GF-D8 (cell line): ENCODE measurements at regions not wholly inside any gene's neighbourhood (a gene's known extent, or its start where the extent isn't known, plus 50 kb on each side); places are given as distances from the start of the nearest gene placed in this dataset.
"Not testable (repeated sequence)": the region's sequence is repeated elsewhere in the genome, so short reads cannot be mapped to it uniquely, and the experiment has no call there.

Experiments used
- DNase-seq: peaks from one replicate; lab custom pipeline; 2025; lab: John Stamatoyannopoulos, UW

GRCh38 chr3:162719684-162720341 is 1223.2 kb downstream of the OTOL1 start:
- DNase-seq = no peak

DNA sequence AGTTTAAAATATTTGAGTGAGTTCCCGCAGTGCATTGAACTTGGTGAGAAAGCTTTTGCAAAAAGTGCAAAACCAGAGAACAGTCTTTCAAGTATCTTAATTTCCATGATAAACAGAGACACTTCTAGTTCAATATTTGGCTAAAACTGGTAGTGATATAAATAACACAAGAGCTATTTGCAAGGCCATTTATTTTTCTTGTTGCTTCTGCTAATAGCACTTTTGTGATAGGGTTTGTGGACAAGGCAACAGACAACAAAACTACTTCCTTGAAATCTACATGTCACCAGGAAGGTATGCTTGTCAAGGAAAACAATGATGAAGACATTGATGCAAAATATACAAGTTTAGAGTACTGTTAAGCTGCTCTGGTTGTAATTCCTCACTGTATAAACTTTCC is 1225.1 kb downstream of the OTOL1 start:
- DNase-seq = no peak

GRCh38 chr3:162722337-162722736 is 1225.7 kb downstream of the OTOL1 start:
- no peak for DNase-seq

DNA sequence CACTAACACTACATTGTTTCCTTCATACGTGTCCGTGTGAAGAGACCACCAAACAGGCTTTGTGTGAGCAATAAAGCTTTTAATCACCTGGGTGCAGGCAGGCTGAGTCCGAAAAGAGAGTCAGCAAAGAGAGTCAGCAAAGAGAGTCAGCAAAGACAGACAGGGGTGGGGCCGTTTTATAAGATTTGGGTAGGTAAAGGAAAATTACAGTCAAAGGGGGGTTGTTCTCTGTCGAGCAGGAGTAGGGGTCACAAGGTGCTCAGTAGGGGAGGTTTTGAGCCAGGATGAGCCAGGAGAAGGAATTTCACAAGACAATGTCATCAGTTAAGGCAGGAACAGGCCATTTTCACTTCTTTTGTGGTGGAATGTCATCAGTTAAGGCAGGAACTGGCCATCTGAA is 1226.2 kb downstream of the OTOL1 start:
- DNase-seq = not testable (repeated sequence)

DNA sequence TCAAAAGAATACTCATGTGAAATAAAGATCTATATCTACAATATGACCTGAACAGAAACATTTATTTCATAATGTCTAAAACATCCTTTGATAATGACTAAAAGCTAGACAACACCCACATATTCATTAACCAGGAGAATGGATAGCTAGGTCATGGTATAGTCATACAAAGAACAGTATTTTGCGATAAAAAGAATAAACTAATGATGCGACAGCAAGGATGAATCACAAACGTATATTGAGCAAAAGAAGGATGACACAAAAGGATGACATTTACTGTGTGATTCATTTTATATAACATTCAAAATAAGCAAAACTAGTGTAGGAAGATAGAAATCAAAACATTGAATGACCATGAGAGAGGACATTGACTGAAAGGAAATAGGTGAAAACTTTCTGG is 1233.1 kb downstream of the OTOL1 start:
- DNase-seq = no peak

- DNase-seq = peak; percentile 37
Measured at GRCh38 chr3:162731961-162732360, 1235.4 kb downstream of the OTOL1 start.

DNA sequence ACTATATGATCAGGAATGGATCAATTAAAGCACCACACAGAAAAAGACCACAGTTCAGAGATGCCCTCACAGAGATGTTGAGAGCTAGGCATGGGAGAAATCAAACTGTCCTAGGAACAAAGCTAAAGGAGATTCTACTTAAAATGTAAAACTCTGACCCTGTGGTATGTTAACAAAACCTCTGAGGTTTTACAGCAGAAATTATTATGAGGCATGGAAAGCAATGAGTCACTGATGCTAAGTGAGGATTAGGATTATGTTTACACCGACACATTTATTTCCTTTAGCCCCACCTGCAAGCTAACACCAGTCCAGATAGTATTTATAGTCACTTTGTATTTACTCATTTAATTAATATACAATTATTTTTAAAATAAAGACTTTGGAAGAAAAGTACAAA is 1242.2 kb downstream of the OTOL1 start:
- DNase-seq = no peak

DNA sequence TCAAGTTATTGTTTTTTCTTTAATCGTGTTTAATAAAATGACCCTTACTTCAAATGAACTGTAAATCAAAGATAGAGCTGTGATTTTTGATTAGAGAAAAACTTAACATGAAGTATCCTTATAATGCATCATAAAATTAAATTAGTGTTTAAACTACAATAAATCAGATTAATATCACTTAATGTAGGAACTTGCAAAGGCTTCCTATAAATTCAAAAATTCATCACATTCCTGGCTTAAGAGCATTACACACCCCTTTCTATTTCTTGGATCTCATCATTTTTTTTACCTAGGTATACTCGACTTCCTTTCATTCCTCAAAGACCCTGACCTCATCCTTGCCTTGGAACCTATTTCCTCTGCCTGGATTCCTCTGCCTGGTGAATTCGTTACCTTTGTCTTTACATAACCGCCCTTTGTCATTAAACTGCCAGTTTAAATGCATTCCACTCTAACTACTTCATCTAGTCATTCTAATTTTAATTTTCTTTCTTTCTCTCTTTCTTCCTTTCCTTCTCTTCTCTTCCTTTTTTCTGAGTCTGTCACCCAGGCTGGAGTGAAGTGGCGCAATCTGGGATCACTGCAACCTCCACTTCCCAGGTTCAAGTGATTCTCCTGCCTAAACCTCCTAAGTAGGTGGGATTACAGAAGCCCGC is 1244.5 kb downstream of the OTOL1 start:
- DNase-seq = no peak

GRCh38 chr3:162742159-162742717 is 1245.6 kb downstream of the OTOL1 start:
- no peak for DNase-seq

DNA sequence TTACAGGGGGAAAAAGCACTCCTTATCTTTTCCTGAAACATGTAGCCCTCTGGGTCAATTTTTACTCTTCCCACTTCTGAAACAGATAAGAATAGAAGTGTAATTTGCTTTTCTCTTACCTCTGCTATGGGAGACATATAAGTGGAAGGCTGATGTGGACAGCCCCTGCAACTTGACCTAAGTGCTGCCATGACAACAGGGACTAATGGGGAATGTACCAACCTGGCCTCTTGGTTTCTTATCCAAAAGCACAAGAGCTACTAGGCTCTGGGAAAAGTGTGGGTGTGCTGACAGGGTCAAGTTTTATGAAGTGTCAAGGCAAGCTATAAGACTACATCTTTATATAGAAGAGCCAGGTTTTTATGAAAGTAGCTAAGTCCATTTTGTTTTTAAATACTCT is 1246.5 kb downstream of the OTOL1 start:
- DNase-seq = no peak

GRCh38 chr3:162760789-162761188 is 1264.2 kb downstream of the OTOL1 start:
- DNase-seq = no peak

- DNase-seq = no peak
Measured at GRCh38 chr3:162764051-162764807, 1267.6 kb downstream of the OTOL1 start.

- no peak for DNase-seq
Measured at GRCh38 chr3:162764808-162765071, 1268.1 kb downstream of the OTOL1 start.

- DNase-seq = no peak
Measured at GRCh38 chr3:162765524-162765923, 1268.9 kb downstream of the OTOL1 start.

DNA sequence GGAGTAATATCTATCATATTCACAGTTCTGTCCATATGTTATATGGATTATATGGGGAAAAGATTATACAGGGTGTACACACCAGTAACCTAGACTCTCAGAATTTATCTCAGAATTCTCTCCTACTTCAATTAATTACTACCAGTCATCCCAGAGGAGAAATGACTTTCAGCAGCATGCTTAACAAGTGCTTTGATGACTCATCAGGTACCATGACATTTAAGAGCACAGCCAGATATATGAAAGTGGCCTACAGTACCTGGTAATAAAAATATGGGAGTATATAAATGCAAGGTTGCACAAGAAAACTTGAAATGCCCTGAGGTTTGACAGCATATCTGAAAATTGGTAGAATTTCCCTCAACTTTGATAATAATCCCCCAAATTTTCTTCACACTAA is 1273.0 kb downstream of the OTOL1 start:
- DNase-seq = no peak

DNA sequence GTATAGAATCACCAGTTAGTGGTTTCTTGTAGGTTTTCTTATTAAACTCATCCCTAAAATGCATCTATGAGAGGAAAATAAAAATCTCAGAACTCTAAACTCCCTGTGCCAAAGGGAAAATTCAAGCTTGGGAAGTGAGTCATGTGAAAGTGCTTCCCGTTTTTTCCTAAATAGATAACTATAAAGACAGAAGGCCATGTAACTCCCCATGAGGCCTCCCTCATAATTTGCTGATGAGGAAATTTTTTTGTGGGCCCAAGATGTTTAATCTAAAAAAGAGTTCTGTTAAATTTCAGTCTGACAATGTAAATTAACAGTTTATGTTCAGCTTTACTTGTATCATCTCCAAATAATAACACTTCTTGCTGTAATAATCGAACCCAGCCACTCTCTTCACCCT is 1273.9 kb downstream of the OTOL1 start:
- no peak for DNase-seq

- no peak for DNase-seq
Measured at GRCh38 chr3:162774613-162775100, 1278.0 kb downstream of the OTOL1 start.

DNA sequence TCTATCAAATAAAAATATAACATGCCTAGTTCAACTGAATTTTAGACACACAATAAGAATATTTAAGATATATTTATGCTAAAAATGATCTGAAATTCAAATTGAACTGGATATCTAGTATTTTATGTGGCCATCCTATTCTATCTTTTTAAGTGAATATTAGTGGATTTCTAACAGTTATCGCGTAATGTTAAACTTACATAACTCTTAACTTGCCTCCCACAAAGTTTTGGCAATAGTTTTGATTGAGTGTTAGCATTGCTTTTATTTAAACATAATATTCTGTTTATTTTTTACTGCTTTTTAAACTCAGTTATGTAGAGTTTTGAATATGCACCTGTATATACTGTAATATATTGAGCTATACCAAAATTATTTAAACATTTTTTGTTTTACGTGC is 1279.5 kb downstream of the OTOL1 start:
- no peak for DNase-seq

DNA sequence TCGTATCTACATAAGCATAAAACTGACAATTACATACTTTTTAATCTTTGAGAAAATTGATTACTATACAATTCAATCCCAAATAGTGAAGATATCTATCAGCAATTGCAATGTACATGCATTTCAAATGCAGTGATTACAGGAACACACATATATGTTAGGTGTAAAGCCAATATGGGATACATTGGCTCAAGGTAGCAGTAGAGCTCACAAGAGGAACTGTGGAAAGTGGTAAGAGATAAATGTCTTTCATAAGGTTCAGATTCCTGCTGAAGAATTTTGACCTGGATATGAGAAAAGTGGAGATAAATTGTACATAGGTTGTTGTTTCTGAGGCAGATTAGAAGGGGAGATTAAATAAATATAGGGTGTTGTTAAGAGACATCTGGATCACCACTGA is 1280.5 kb downstream of the OTOL1 start:
- DNase-seq = no peak

DNA sequence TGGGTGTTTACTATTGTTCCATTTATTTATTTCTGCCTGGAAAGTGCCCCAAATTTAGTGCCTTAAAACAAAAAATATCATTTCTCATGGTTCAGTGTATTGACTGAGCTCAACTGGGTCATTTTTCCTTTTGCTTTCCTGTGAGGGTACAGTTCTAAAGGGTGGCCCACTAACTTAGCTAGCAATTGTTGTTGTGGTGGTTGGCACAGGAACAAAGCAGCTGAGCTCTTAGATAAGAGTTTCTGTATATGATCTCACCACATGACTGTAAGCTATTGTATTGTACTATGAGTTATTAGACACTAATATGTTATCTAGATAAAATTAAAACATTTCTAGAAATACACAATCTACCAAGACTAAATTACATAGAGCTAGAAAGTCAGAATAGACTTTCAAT is 1283.7 kb downstream of the OTOL1 start:
- no peak for DNase-seq

GRCh38 chr3:162799910-162800309 is 1303.3 kb downstream of the OTOL1 start:
- DNase-seq = no peak

DNA sequence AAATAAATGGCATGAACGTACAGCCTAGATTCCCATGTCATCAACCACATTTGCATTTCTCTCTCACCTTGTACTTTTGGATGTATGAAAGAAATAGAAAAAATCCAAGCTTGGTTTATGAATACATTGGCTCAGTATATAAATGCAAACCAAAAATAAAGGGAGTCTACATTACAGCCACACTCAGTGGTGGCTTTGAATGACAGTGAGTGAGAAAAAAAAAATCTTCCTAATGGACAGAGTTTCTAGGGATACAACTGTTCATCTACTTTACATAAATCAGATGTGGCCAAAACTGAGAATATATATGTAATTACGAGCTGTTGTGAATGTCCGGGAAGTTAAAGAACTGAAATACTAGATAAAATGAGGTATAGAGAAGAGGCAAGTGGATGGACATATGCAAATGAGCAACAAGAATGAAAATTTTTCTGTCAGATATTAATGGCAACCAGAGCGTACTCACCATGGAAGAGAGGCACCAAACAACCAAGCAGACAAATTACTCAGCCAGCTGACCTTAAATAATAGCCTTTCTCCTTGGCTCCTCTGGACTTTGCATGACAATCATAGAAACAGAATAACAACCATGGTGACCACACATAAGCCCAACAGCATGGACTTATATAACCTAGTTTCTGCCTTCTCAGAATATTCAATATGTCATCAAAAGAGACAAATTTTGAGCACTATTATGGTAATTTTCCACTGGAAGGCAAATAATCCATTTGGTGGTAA is 1305.8 kb downstream of the OTOL1 start:
- no peak for DNase-seq
